KOPT-K1 (cell line): ENCODE measurements at regions not wholly inside any gene's neighbourhood (a gene's known extent, or its start where the extent isn't known, plus 50 kb on each side); places are given as distances from the start of the nearest gene placed in this dataset.
"Not testable (repeated sequence)": the region's sequence is repeated elsewhere in the genome, so short reads cannot be mapped to it uniquely, and the experiment has no call there.

ENCODE experiments used
- H3K27ac ChIP-seq: fragments of 200-600 bp; sonication (generic); 2 replicates; pipeline ENCODE4 v1.5.1; 2016; ENCODE audit warnings: antibody characterized with exemption, mild to moderate bottlenecking, low read depth, low read length; ENCODE audit not compliant: poor library complexity, severe bottlenecking
- H3K36me3 ChIP-seq: fragments of 200-600 bp; sonication (generic); 2 replicates; pipeline ENCODE4 v1.5.1; 2017; ENCODE audit warnings: antibody characterized with exemption, mild to moderate bottlenecking, low read length, moderate library complexity; ENCODE audit not compliant: insufficient read depth
- H3K9me3 ChIP-seq: fragments of 200-600 bp; sonication (generic); 2 replicates; pipeline ENCODE4 v1.5.1; 2017; ENCODE audit warnings: antibody characterized with exemption, low read length, mild to moderate bottlenecking; ENCODE audit not compliant: insufficient read depth, poor library complexity, severe bottlenecking

GRCh38 chr7:149714081-149714909, 59.1 kb downstream of the ZNF467 start:
- Histone ChIP-seq H3K9me3 (peaks cover 33% of the 10 kb centered on the region), H3K27ac (no peak overlapping the region), H3K36me3 (no peaks in the 10 kb centered on the region; the same call in 1 of the 2 replicates)

GRCh38 chr7:149713731-149714068, 59.7 kb downstream of the ZNF467 start:
- no peaks in the 10 kb centered on the region for H3K36me3 ChIP-seq

GRCh38 chr7:149713061-149713730, 60.2 kb downstream of the ZNF467 start:
- Histone ChIP-seq H3K36me3 (no peaks in the 10 kb centered on the region), H3K9me3 (peaks cover 33% of the 10 kb centered on the region), H3K27ac (no peak overlapping the region)

More at GRCh38 chr7:149713731-149714068, 59.7 kb downstream of the ZNF467 start:
- H3K27ac ChIP-seq, result no peak overlapping the region
- H3K9me3 ChIP-seq, result peaks cover 33% of the 10 kb centered on the region

- Histone ChIP-seq H3K9me3 (peaks cover 29% of the 10 kb centered on the region), H3K36me3 (no peaks in the 10 kb centered on the region), H3K27ac (no peak overlapping the region)
Measured at GRCh38 chr7:149708026-149708425, 65.4 kb downstream of the ZNF467 start.

- H3K27ac ChIP-seq, result no peak overlapping the region
Measured at GRCh38 chr7:149707448-149707886, 65.9 kb downstream of the ZNF467 start.

GRCh38 chr7:149706398-149706797, 67.0 kb downstream of the ZNF467 start:
- no peak overlapping the region for H3K27ac ChIP-seq
- H3K36me3 ChIP-seq, result no peaks in the 10 kb centered on the region
- H3K9me3 ChIP-seq, result peaks cover 16% of the 10 kb centered on the region

More at GRCh38 chr7:149707448-149707886, 65.9 kb downstream of the ZNF467 start:
- Histone ChIP-seq H3K9me3 (peaks cover 24% of the 10 kb centered on the region), H3K36me3 (no peaks in the 10 kb centered on the region)

GRCh38 chr7:149704507-149704906, 68.9 kb downstream of the ZNF467 start:
- peaks cover 19% of the 10 kb centered on the region for H3K9me3 ChIP-seq
- H3K36me3 ChIP-seq, result no peaks in the 10 kb centered on the region
- no peak overlapping the region for H3K27ac ChIP-seq

GRCh38 chr7:149703044-149703650, 70.2 kb downstream of the ZNF467 start:
- no peaks in the 10 kb centered on the region for H3K36me3 ChIP-seq
- H3K9me3 ChIP-seq, result peaks cover 27% of the 10 kb centered on the region
- no peak overlapping the region for H3K27ac ChIP-seq

- no peaks in the 10 kb centered on the region for H3K36me3 ChIP-seq
- H3K9me3 ChIP-seq, result peaks cover 41% of the 10 kb centered on the region
- H3K27ac ChIP-seq, result no peak overlapping the region
Measured at GRCh38 chr7:149701495-149702240, 71.7 kb downstream of the ZNF467 start.

- peaks cover 50% of the 10 kb centered on the region for H3K9me3 ChIP-seq
- not testable (repeated sequence) for H3K27ac ChIP-seq, H3K36me3 ChIP-seq
Measured at GRCh38 chr7:149697767-149698166, 75.6 kb downstream of the ZNF467 start.

GRCh38 chr7:149696280-149696679, 77.1 kb downstream of the ZNF467 start:
- Histone ChIP-seq H3K36me3 (no peaks in the 10 kb centered on the region), H3K9me3 (peaks cover 46% of the 10 kb centered on the region), H3K27ac (no peak overlapping the region)

GRCh38 chr7:149692557-149692982, 80.8 kb downstream of the ZNF467 start:
- Histone ChIP-seq H3K9me3 (peaks cover 46% of the 10 kb centered on the region), H3K27ac (no peak overlapping the region), H3K36me3 (no peaks in the 10 kb centered on the region)

- Histone ChIP-seq H3K36me3 (no peaks in the 10 kb centered on the region), H3K27ac (no peak overlapping the region), H3K9me3 (peaks cover 41% of the 10 kb centered on the region)
Measured at GRCh38 chr7:149692056-149692455, 81.3 kb downstream of the ZNF467 start.

GRCh38 chr7:149690688-149691446, 82.5 kb downstream of the ZNF467 start:
- peaks cover 30% of the 10 kb centered on the region for H3K9me3 ChIP-seq
- H3K27ac ChIP-seq, result no peak overlapping the region

More at GRCh38 chr7:149690688-149691446, 82.5 kb downstream of the ZNF467 start:
- no peaks in the 10 kb centered on the region for H3K36me3 ChIP-seq
